ENCODE measurements at regions not wholly inside any gene's neighbourhood (a gene's known extent, or its start where the extent isn't known, plus 50 kb on each side); places are given as distances from the start of the nearest gene placed in this dataset.

DNA sequence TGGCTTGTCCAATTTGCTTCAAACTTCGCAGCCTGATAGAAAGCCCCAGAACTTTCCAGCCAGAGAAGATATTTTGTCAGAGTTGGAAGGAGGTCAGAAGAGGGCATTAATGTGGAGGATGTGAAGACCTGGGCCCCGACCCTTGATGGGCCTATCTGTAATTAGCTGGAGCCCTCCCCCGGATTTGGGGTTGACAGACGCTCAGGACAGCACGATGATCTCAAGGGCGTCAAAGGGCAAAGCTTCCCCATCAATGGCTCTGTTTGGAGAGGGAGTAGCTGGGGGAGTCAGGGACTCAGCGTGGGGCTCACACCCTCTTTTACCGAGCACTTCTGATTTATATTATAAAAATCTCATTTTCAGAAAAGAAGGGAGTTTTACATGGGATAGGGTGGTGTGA lies 59.0 kb upstream of the PPP2R3B start:
- 15% methylated on average over 8 of the region's 8 CpGs; no CpG with 5 or more reads in 1 of the 2 experiments for WGBS, 2 experiments (ENCODE audit: extremely low coverage in 1 of 2, insufficient coverage in 1 of 2, insufficient read length in 1 of 2, insufficient replicate concordance in 2 of 2, low coverage in 1 of 2, low lambda C conversion rate in 2 of 2, missing lambda C conversion rate in 1 of 2)
- H2AFZ ChIP-seq (ENCODE audit: low read length), result no peak overlapping the region
- peaks cover 0 to 11% (median 3%) of the 10 kb centered on the region in 4 experiments; a peak in 3 of 7 replicates for H3K27me3 ChIP-seq (replicated peaks in 1 of 4; ENCODE audit: control insufficient read depth in 3 of 4, extremely low read depth in 1 of 4, insufficient read depth in 3 of 4, low read length in 3 of 4)
- no peak overlapping the region for H3K56ac ChIP-seq (replicated peaks; ENCODE audit: insufficient read length, low read depth, low read length)
- no peak for FAIRE-seq
- H2BK120ac ChIP-seq (replicated peaks; ENCODE audit: low read depth, low read length), result no peak overlapping the region
- H4K5ac ChIP-seq (ENCODE audit: insufficient read length, low read depth, low read length), result peak overlapping the region; percentile 27
- CTCF ChIA-PET (ENCODE audit: partially characterized antibody), result no interaction called here
- no peak overlapping the region for H3K23ac ChIP-seq (ENCODE audit: insufficient read length)
- no peaks in the 10 kb centered on the region for H4K20me1 ChIP-seq (replicated peaks in 1 of 2; ENCODE audit: control insufficient read depth in 1 of 2, insufficient read depth in 2 of 2, low read length in 2 of 2)
- no peak overlapping the region for H3K27ac ChIP-seq (ENCODE audit: low read depth, low read length)
- peak overlapping the region; percentile 70 for H4K91ac ChIP-seq (replicated peaks; ENCODE audit: insufficient read length, low read length)
- H2BK20ac ChIP-seq (ENCODE audit: low read length), result peak overlapping the region; percentile 55; the same call in 1 of the 2 replicates
- no peak for DNase-seq (ENCODE audit: low read depth in 1 of 2, low spot score in 2 of 2)
- peak overlapping the region; percentile 42 for H3K4me2 ChIP-seq (ENCODE audit: insufficient read depth in 1 of 2, low read depth in 2 of 2, low read length in 2 of 2)
- peak overlapping the region in 1 of 4 experiments; percentile 40; a peak in 1 of 8 replicates for H3K4me3 ChIP-seq (ENCODE audit: extremely low read depth in 1 of 4, insufficient read depth in 2 of 4, low read depth in 3 of 4, low read length in 4 of 4)
- H3K14ac ChIP-seq (ENCODE audit: insufficient read length), result no peak overlapping the region
- no peak overlapping the region; the same call in 1 of the 2 replicates for H2BK5ac ChIP-seq (ENCODE audit: low read depth, low read length)
- no peak overlapping the region for H3K9ac ChIP-seq (replicated peaks in 1 of 4; ENCODE audit: extremely low read depth in 1 of 4, low read depth in 3 of 4, low read length in 3 of 4)
- no peaks in the 10 kb centered on the region for H3K36me3 ChIP-seq (ENCODE audit: control insufficient read depth in 2 of 4, insufficient read depth in 4 of 4, low read length in 3 of 4)
- H3K4me1 ChIP-seq (replicated peaks in 1 of 4; ENCODE audit: control insufficient read depth in 3 of 4, insufficient read depth in 4 of 4, low read length in 3 of 4), result peaks cover 2 to 9% (median 5%) of the 10 kb centered on the region in 4 experiments
- no peaks in the 10 kb centered on the region; a peak in 1 of 4 replicates for H3K9me3 ChIP-seq (ENCODE audit: insufficient read depth in 2 of 2, low read depth in 1 of 2, low read length in 1 of 2)
- no peak overlapping the region for H2AK5ac ChIP-seq (ENCODE audit: low read depth, low read length)
- no peaks in the 10 kb centered on the region for H3K79me1 ChIP-seq (ENCODE audit: low read depth, low read length)
- H3K18ac ChIP-seq (ENCODE audit: extremely low read depth, low read length), result peak overlapping the region; percentile 72; the same call in 1 of the 2 replicates
- POLR2A ChIA-PET (ENCODE audit: partially characterized antibody), result no interaction called here
- H3K23me2 ChIP-seq (ENCODE audit: low read depth, low read length), result no peaks in the 10 kb centered on the region
- no peak overlapping the region for H3K4ac ChIP-seq (replicated peaks; ENCODE audit: insufficient read length, low read depth, low read length)
- no peaks in the 10 kb centered on the region for H3K79me2 ChIP-seq (ENCODE audit: control insufficient read depth in 1 of 2, insufficient read depth in 2 of 2, low read length in 2 of 2)
- no peak overlapping the region for H2BK15ac ChIP-seq (ENCODE audit: low read length)
- H4K8ac ChIP-seq (ENCODE audit: extremely low read depth, insufficient read depth, low read length), result no peak overlapping the region
- peak overlapping the region; percentile 43; the same call in 1 of the 2 replicates for H2BK12ac ChIP-seq (ENCODE audit: low read depth, low read length)
